H1 (cell line): ENCODE measurements at regions not wholly inside any gene's neighbourhood (a gene's known extent, or its start where the extent isn't known, plus 50 kb on each side); places are given as distances from the start of the nearest gene placed in this dataset.

Experiments
- CTCF ChIA-PET: fragments of 300-600 bp; sonication (Branson Sonifier 250); formaldehyde crosslinking; loops from one replicate; lab custom pipeline; 2021; ENCODE audit not compliant: partially characterized antibody; lab: Charles Lee
- POLR2A ChIA-PET: fragments of 300-600 bp; sonication (Branson Sonifier 250); formaldehyde crosslinking; loops from one replicate; lab custom pipeline; 2021; ENCODE audit warnings: inconsistent platforms; ENCODE audit not compliant: partially characterized antibody; lab: Charles Lee
- DNase-seq, 2 experiments: peaks; one replicate each; pipeline versions ENCODE4 v3.0.0 to v3.0.0-alpha.2; 2010 to 2022; ENCODE audit warnings: low spot score in 2 of 2, low read depth in 1 of 2, mixed read lengths in 1 of 2
- FAIRE-seq: peaks from 2 replicates; lab custom pipeline; 2011; peaks lifted over from hg19 to GRCh38; lab: Jason Lieb, UNC
- H2AFZ ChIP-seq: 2 replicates; pipeline ENCODE4 v1.8.1; 2012; ENCODE audit warnings: low read length, inconsistent platforms
- H2AK5ac ChIP-seq: 2 replicates; pipeline ENCODE4 v1.6.1; 2013; ENCODE audit warnings: low read depth, low read length
- H2BK120ac ChIP-seq: replicated peaks from 2 replicates; pipeline ENCODE3; 2013; ENCODE audit warnings: low read depth, low read length, inconsistent platforms
- H2BK12ac ChIP-seq: 2 replicates; pipeline ENCODE4 v1.6.1; 2013; ENCODE audit warnings: low read depth, low read length
- H2BK15ac ChIP-seq: 2 replicates; pipeline ENCODE4 v1.6.1; 2013; ENCODE audit warnings: low read length
- H2BK20ac ChIP-seq: 2 replicates; pipeline ENCODE4 v1.6.1; 2013; ENCODE audit warnings: low read length
- H2BK5ac ChIP-seq: 2 replicates; pipeline ENCODE4 v1.6.1; 2013; ENCODE audit warnings: low read depth, low read length
- H3K14ac ChIP-seq: 2 replicates; pipeline ENCODE4 v1.6.1; 2013; ENCODE audit warnings: inconsistent platforms; ENCODE audit not compliant: insufficient read length
- H3K18ac ChIP-seq: 2 replicates; pipeline ENCODE4 v1.6.1; 2013; ENCODE audit warnings: low read length; ENCODE audit errors: extremely low read depth
- H3K23ac ChIP-seq: 2 replicates; pipeline ENCODE4 v1.6.1; 2013; ENCODE audit warnings: inconsistent platforms; ENCODE audit not compliant: insufficient read length
- H3K23me2 ChIP-seq: 2 replicates; pipeline ENCODE4 v1.6.1; 2013; ENCODE audit warnings: low read depth, low read length
- H3K27ac ChIP-seq: 2 replicates; pipeline ENCODE4 v1.6.1; 2011; ENCODE audit warnings: low read depth, low read length, inconsistent platforms
- H3K27me3 ChIP-seq, 4 experiments: replicated peaks in 1 of 4; 1 replicate in 1 of 4; 2 replicates in 3 of 4; pipeline versions ENCODE4 v1.6.1 to v1.8.1; 2011 to 2013; ENCODE audit warnings: low read length in 3 of 4, mild to moderate bottlenecking in 3 of 4, inconsistent platforms in 2 of 4, mixed read lengths in 2 of 4, moderate library complexity in 1 of 4; ENCODE audit not compliant: control insufficient read depth in 3 of 4, insufficient read depth in 3 of 4; ENCODE audit errors: extremely low read depth in 1 of 4
- H3K36me3 ChIP-seq, 4 experiments: 2 replicates each; pipeline versions ENCODE4 v1.6.1 to v1.8.1; 2011 to 2013; ENCODE audit warnings: mild to moderate bottlenecking in 4 of 4, low read length in 3 of 4, moderate library complexity in 2 of 4, control low read depth in 1 of 4, inconsistent platforms in 1 of 4; ENCODE audit not compliant: insufficient read depth in 4 of 4, control insufficient read depth in 2 of 4
- H3K4ac ChIP-seq: replicated peaks from 2 replicates; pipeline ENCODE3; 2013; ENCODE audit warnings: low read length, low read depth, mixed read lengths, inconsistent platforms; ENCODE audit not compliant: insufficient read length
- H3K4me1 ChIP-seq, 4 experiments: replicated peaks in 1 of 4; 1 replicate in 1 of 4; 2 replicates in 3 of 4; pipeline versions ENCODE4 v1.6.1 to v1.8.1; 2011 to 2013; ENCODE audit warnings: low read length in 3 of 4, inconsistent platforms in 2 of 4, mixed read lengths in 1 of 4; ENCODE audit not compliant: insufficient read depth in 4 of 4, control insufficient read depth in 3 of 4
- H3K4me2 ChIP-seq, 2 experiments: 2 replicates each; pipeline versions ENCODE4 v1.6.1 to v1.8.1; 2011 to 2013; ENCODE audit warnings: low read depth in 2 of 2, low read length in 2 of 2, control low read depth in 1 of 2, inconsistent platforms in 1 of 2, mild to moderate bottlenecking in 1 of 2; ENCODE audit not compliant: insufficient read depth in 1 of 2
- H3K4me3 ChIP-seq, 4 experiments: fragments of 200-600, 300-600 bp in 1 of 4; sonication (generic), shearing (Covaris generic), sonication (Bioruptor Twin) in 1 of 4; 2 replicates each; pipeline versions ENCODE4 v1.5.1 to v1.8.1; 2011 to 2016; ENCODE audit warnings: low read length in 4 of 4, low read depth in 3 of 4, control low read depth in 2 of 4, inconsistent platforms in 2 of 4, mild to moderate bottlenecking in 2 of 4, mixed read lengths in 1 of 4, moderate library complexity in 1 of 4; ENCODE audit not compliant: insufficient read depth in 2 of 4; ENCODE audit errors: extremely low read depth in 1 of 4
- H3K56ac ChIP-seq: replicated peaks from 2 replicates; pipeline ENCODE3; 2013; ENCODE audit warnings: low read depth, mild to moderate bottlenecking, mixed read lengths, low read length, inconsistent platforms; ENCODE audit not compliant: insufficient read length
- H3K79me1 ChIP-seq: 2 replicates; pipeline ENCODE4 v1.6.1; 2013; ENCODE audit warnings: low read depth, low read length, control low read depth
- H3K79me2 ChIP-seq, 2 experiments: 2 replicates each; pipeline versions ENCODE4 v1.6.1 to v1.8.1; 2012 to 2013; ENCODE audit warnings: low read length in 2 of 2, mild to moderate bottlenecking in 2 of 2, inconsistent platforms in 1 of 2; ENCODE audit not compliant: insufficient read depth in 2 of 2, control insufficient read depth in 1 of 2
- H3K9ac ChIP-seq, 4 experiments: replicated peaks in 1 of 4; 1 replicate in 1 of 4; 2 replicates in 3 of 4; pipeline versions ENCODE4 v1.6.1 to v1.8.1; 2011 to 2013; ENCODE audit warnings: low read depth in 3 of 4, low read length in 3 of 4, control low read depth in 2 of 4, mild to moderate bottlenecking in 2 of 4, moderate library complexity in 2 of 4, inconsistent platforms in 1 of 4; ENCODE audit errors: extremely low read depth in 1 of 4
- H3K9me3 ChIP-seq, 2 experiments: 2 replicates each; pipeline versions ENCODE4 v1.6.1 to v1.8.1; 2012 to 2013; ENCODE audit warnings: mild to moderate bottlenecking in 2 of 2, moderate library complexity in 2 of 2, control low read depth in 1 of 2, inconsistent platforms in 1 of 2, low read depth in 1 of 2, low read length in 1 of 2, mixed read lengths in 1 of 2; ENCODE audit not compliant: insufficient read depth in 2 of 2
- H4K20me1 ChIP-seq, 2 experiments: replicated peaks in 1 of 2; 2 replicates each; pipeline versions ENCODE3 to v1.8.1; 2011 to 2013; ENCODE audit warnings: inconsistent platforms in 2 of 2, low read length in 2 of 2, mild to moderate bottlenecking in 1 of 2; ENCODE audit not compliant: insufficient read depth in 2 of 2, control insufficient read depth in 1 of 2
- H4K5ac ChIP-seq: 2 replicates; pipeline ENCODE4 v1.6.1; 2013; ENCODE audit warnings: low read length, low read depth, mixed read lengths, inconsistent platforms; ENCODE audit not compliant: insufficient read length
- H4K8ac ChIP-seq: 2 replicates; pipeline ENCODE4 v1.8.0; 2013; ENCODE audit warnings: mild to moderate bottlenecking, moderate library complexity, low read length, inconsistent platforms; ENCODE audit not compliant: insufficient read depth; ENCODE audit errors: extremely low read depth
- H4K91ac ChIP-seq: replicated peaks from 2 replicates; pipeline ENCODE3; 2013; ENCODE audit warnings: low read length, mixed read lengths, inconsistent platforms; ENCODE audit not compliant: insufficient read length
- BCL11A ChIP-seq, 2 experiments: IDR thresholded peaks; one replicate each; pipeline ENCODE4 v1.6.1; 2011; ENCODE audit warnings: low read depth in 2 of 2, low read length in 2 of 2, mild to moderate bottlenecking in 2 of 2
- POLR2AphosphoS5 ChIP-seq: IDR thresholded peaks from 2 replicates; pipeline ENCODE4 v1.6.1; 2011; ENCODE audit warnings: low read depth, low read length
- SUZ12 ChIP-seq: fragments of 200-600 bp; sonication (generic); IDR thresholded peaks from 2 replicates; pipeline ENCODE4 v1.6.1; 2012; ENCODE audit warnings: mild to moderate bottlenecking, inconsistent platforms, low read length, moderate library complexity, mixed read lengths
- WGBS, 2 experiments: shearing (Covaris generic) in 1 of 2; methylation state at CpG; one replicate each; pipeline versions ENCODE4 v1.1.6 to v1.1.7; 2013 to 2015; ENCODE audit warnings: low lambda C conversion rate in 2 of 2, mixed read lengths in 2 of 2, inconsistent platforms in 1 of 2, low coverage in 1 of 2, missing lambda C conversion rate in 1 of 2; ENCODE audit not compliant: insufficient replicate concordance in 2 of 2, insufficient coverage in 1 of 2, insufficient read length in 1 of 2; ENCODE audit errors: extremely low coverage in 1 of 2, missing lambda C conversion rate in 1 of 2; 5-methylcytosine and 5-hydroxymethylcytosine counted together
- TF ChIP-seq, protein P1 (sequence below): IDR thresholded peaks from 2 replicates; pipeline ENCODE4 v1.6.1; 2011; ENCODE audit warnings: low read length, improper control_type of control experiment

DNA sequence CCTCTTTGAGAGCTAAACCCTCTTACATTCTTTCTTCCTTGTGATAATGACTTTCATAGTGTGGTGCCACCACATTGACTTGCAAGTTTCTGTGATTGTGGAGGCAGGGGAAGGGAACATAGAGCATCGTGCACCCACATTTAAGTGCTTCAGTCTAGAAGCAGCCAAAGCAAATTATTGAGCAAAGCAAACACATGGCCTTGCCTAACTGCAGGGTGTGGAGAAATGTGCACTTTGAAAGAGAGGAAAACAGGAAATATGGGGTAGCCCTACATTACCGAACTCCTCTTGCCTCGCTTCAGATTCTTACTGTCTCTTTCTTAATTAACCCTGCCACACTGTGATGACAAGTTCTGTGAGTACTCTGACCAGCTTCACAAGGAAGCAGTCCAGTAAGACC, 814.6 kb downstream of the SLC4A3 start:
- Histone ChIP-seq H4K8ac (no peak overlapping the region), H3K4me2 (no peak overlapping the region), H3K4ac (peak overlapping the region; percentile 76), H3K4me3 (no peak overlapping the region), H3K27me3 (no peaks in the 10 kb centered on the region), H3K56ac (no peak overlapping the region), H3K9me3 (no peaks in the 10 kb centered on the region), H3K18ac (no peak overlapping the region), H2AFZ (no peak overlapping the region), H4K20me1 (no peaks in the 10 kb centered on the region), H3K36me3 (no peaks in the 10 kb centered on the region), H3K27ac (no peak overlapping the region), H3K23me2 (no peaks in the 10 kb centered on the region), H2BK15ac (no peak overlapping the region), H3K9ac (no peak overlapping the region), H2BK20ac (no peak overlapping the region), H3K4me1 (peaks cover 0 to 3% (median 0%) of the 10 kb centered on the region in 4 experiments; a peak in 1 of 7 replicates), H4K91ac (no peak overlapping the region), H2BK120ac (no peak overlapping the region), H3K23ac (no peak overlapping the region), H2BK12ac (no peak overlapping the region), H3K79me2 (no peaks in the 10 kb centered on the region), H2BK5ac (no peak overlapping the region), H4K5ac (no peak overlapping the region), H2AK5ac (no peak overlapping the region), H3K79me1 (no peaks in the 10 kb centered on the region), H3K14ac (no peak overlapping the region)
- DNase-seq (no peak), FAIRE-seq (no peak)
- TF ChIP-seq POLR2AphosphoS5 (no peak), BCL11A (IDR thresholded peaks at IDR 0.05; ENCODE audit: low read depth in 2 of 2, low read length in 2 of 2) (no peak), SUZ12 (no peak)
- TF ChIP-seq, protein P1, sequence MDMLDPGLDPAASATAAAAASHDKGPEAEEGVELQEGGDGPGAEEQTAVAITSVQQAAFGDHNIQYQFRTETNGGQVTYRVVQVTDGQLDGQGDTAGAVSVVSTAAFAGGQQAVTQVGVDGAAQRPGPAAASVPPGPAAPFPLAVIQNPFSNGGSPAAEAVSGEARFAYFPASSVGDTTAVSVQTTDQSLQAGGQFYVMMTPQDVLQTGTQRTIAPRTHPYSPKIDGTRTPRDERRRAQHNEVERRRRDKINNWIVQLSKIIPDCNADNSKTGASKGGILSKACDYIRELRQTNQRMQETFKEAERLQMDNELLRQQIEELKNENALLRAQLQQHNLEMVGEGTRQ: no peak
- CTCF ChIA-PET: interaction anchor here (1.2 kb wide), 1 partner anchor 14 kb away, joined by 3 read pairs; no protein-coding TSS in a partner anchor
- POLR2A ChIA-PET: no interaction called here
- 83% methylated on average over 3 of the region's 3 CpGs; no CpG with 5 or more reads in 1 of the 2 experiments for WGBS, 2 experiments
